ENCODE measurements at regions not wholly inside any gene's neighbourhood (a gene's known extent, or its start where the extent isn't known, plus 50 kb on each side); places are given as distances from the start of the nearest gene placed in this dataset.

GRCh38 chr4:161273607-161274006, 890.2 kb downstream of the FSTL5 start:
- Histone ChIP-seq H3K4me3 (ENCODE audit: low read depth, low read length) (no peak overlapping the region), H3K27me3 (ENCODE audit: insufficient read depth, low read depth, severe bottlenecking) (no peaks in the 10 kb centered on the region), H3K27ac (no peak overlapping the region), H3K36me3 (no peaks in the 10 kb centered on the region), H3K9me3 (ENCODE audit: severe bottlenecking) (no peaks in the 10 kb centered on the region)
- TF ChIP-seq, protein P1, sequence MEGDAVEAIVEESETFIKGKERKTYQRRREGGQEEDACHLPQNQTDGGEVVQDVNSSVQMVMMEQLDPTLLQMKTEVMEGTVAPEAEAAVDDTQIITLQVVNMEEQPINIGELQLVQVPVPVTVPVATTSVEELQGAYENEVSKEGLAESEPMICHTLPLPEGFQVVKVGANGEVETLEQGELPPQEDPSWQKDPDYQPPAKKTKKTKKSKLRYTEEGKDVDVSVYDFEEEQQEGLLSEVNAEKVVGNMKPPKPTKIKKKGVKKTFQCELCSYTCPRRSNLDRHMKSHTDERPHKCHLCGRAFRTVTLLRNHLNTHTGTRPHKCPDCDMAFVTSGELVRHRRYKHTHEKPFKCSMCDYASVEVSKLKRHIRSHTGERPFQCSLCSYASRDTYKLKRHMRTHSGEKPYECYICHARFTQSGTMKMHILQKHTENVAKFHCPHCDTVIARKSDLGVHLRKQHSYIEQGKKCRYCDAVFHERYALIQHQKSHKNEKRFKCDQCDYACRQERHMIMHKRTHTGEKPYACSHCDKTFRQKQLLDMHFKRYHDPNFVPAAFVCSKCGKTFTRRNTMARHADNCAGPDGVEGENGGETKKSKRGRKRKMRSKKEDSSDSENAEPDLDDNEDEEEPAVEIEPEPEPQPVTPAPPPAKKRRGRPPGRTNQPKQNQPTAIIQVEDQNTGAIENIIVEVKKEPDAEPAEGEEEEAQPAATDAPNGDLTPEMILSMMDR (IDR thresholded peaks at IDR 0.05; ENCODE audit: low read depth, low read length) = no peak
- no peak for DNase-seq

DNA sequence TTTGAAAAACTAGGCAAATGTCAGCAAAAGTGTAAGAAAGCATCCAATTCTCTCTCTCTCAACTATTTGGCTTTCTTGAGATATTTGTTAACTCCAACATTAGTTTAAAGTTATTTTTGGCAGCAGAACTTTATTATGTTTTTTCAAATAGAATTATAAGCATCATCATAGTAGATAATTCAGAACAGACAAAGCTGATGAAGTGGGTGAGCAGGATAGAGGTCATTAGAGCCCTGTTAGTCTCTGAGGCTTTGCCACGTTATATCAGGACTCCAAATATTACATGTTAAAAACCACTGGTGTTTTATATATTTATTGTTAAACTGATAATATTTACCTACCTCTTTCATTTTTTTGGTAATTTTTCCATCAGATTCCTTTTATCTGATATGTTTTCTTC, 903.0 kb downstream of the FSTL5 start:
- H3K27me3 ChIP-seq (ENCODE audit: insufficient read depth, low read depth, severe bottlenecking) = no peaks in the 10 kb centered on the region
- TF ChIP-seq, protein P1 (IDR thresholded peaks at IDR 0.05; ENCODE audit: low read depth, low read length) = no peak
- no peak for DNase-seq
- H3K4me3 ChIP-seq (ENCODE audit: low read depth, low read length) = no peak overlapping the region
- no peaks in the 10 kb centered on the region for H3K36me3 ChIP-seq
- H3K27ac ChIP-seq = no peak overlapping the region
- H3K9me3 ChIP-seq (ENCODE audit: severe bottlenecking) = peaks cover 8% of the 10 kb centered on the region

DNA sequence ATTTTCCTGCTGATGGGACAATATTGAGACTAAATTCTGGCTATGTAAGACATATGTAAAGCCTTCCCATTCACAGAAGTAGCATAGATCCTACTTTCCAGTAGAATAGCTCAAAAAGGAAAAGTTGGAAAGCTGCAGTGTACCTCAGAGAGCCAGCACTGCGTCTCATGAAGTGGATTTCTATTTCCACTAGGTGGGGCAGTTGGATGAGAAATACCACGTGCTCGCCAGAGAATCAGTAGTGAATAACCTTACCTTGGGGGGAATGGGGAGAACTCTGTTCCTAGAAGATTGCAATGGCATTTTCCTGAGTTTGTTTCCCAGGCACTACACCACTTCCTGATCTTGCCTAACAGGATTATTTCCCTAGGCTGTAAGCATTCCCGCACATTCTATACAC, 907.1 kb downstream of the FSTL5 start:
- H3K27ac ChIP-seq = no peak overlapping the region
- peak; percentile 56 for DNase-seq
- TF ChIP-seq, protein P1 (IDR thresholded peaks at IDR 0.05; ENCODE audit: low read depth, low read length) = peak; percentile 69

GRCh38 chr4:161256172-161256571, 907.6 kb downstream of the FSTL5 start:
- Histone ChIP-seq H3K36me3 (no peaks in the 10 kb centered on the region), H3K27ac (no peak overlapping the region), H3K4me3 (ENCODE audit: low read depth, low read length) (no peak overlapping the region), H3K9me3 (ENCODE audit: severe bottlenecking) (peaks cover 11% of the 10 kb centered on the region), H3K27me3 (ENCODE audit: insufficient read depth, low read depth, severe bottlenecking) (no peaks in the 10 kb centered on the region)
- TF ChIP-seq, protein P1 (IDR thresholded peaks at IDR 0.05; ENCODE audit: low read depth, low read length) = no peak
- DNase-seq = no peak

More for the DNA sequence above, 907.1 kb downstream of the FSTL5 start:
- Histone ChIP-seq H3K9me3 (ENCODE audit: severe bottlenecking) (peaks cover 11% of the 10 kb centered on the region), H3K27me3 (ENCODE audit: insufficient read depth, low read depth, severe bottlenecking) (no peaks in the 10 kb centered on the region), H3K4me3 (ENCODE audit: low read depth, low read length) (no peak overlapping the region), H3K36me3 (no peaks in the 10 kb centered on the region)

- Histone ChIP-seq H3K27me3 (ENCODE audit: insufficient read depth, low read depth, severe bottlenecking) (no peaks in the 10 kb centered on the region), H3K9me3 (ENCODE audit: severe bottlenecking) (peaks cover 15% of the 10 kb centered on the region), H3K27ac (no peak overlapping the region), H3K4me3 (ENCODE audit: low read depth, low read length) (no peak overlapping the region), H3K36me3 (no peaks in the 10 kb centered on the region)
- no peak for DNase-seq
- TF ChIP-seq, protein P1 (IDR thresholded peaks at IDR 0.05; ENCODE audit: low read depth, low read length) = peak; percentile 44
Observed at GRCh38 chr4:161254375-161254774, 909.4 kb downstream of the FSTL5 start.

DNA sequence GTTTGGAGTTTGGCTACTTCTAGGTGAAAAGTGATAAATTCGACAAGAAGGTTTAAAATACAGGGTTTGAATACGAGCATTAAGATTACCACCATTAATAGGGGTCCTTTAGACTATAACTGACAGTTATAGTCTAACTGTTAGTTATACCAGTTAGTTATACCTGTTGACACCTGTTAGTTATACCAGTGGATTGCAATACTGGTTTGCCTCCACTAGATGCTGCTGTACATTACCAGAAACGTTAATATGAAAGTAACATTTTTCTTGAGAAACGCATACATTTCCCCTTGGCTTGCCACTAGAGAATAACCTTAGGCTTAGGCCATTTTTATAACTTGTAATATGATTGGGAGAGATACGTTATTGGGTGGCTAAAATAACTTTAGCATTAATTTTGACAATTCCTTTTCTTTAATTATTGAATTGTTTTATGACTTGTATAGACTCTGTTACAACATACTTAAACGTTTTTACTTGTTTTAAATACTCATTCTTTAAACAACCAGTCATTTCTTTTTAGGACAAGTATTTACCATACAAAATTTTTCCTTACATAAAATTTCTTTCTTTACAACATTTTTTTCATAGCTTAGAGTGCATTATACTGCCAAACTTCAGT, 911.2 kb downstream of the FSTL5 start:
- peak; percentile 42 for DNase-seq
- H3K27me3 ChIP-seq (ENCODE audit: insufficient read depth, low read depth, severe bottlenecking) = no peaks in the 10 kb centered on the region
- no peak overlapping the region for H3K4me3 ChIP-seq (ENCODE audit: low read depth, low read length)
- TF ChIP-seq, protein P1 (IDR thresholded peaks at IDR 0.05; ENCODE audit: low read depth, low read length) = peak; percentile 71
- H3K27ac ChIP-seq = no peak overlapping the region
- no peaks in the 10 kb centered on the region for H3K36me3 ChIP-seq
- peaks cover 19% of the 10 kb centered on the region for H3K9me3 ChIP-seq (ENCODE audit: severe bottlenecking)

Data from WERI-Rb-1 (cell line).